ENCODE measurements at regions not wholly inside any gene's neighbourhood (a gene's known extent, or its start where the extent isn't known, plus 50 kb on each side); places are given as distances from the start of the nearest gene placed in this dataset.

- Histone ChIP-seq H3K4me3 (ENCODE audit: low read depth, low read length) (no peak overlapping the region), H3K27me3 (ENCODE audit: control insufficient read depth, insufficient read depth, low read length) (no peaks in the 10 kb centered on the region), H3K36me3 (ENCODE audit: control insufficient read depth, insufficient read depth, low read length) (no peaks in the 10 kb centered on the region)
- TF ChIP-seq CTCF (IDR thresholded peaks at IDR 0.05; ENCODE audit: insufficient read depth, low read length, severe bottlenecking): no peak
- FAIRE-seq: no peak
- DNase-seq (ENCODE audit: low read depth): no peak
Measured at GRCh38 chr3:67853520-67853919, 199.1 kb upstream of the SUCLG2 start.

- no peaks in the 10 kb centered on the region for H3K36me3 ChIP-seq (ENCODE audit: control insufficient read depth, insufficient read depth, low read length)
- FAIRE-seq (peak; percentile 28), DNase-seq (ENCODE audit: low read depth) (no peak)
- H3K4me3 ChIP-seq (ENCODE audit: low read depth, low read length): no peak overlapping the region
- no peak for TF ChIP-seq CTCF (IDR thresholded peaks at IDR 0.05; ENCODE audit: insufficient read depth, low read length, severe bottlenecking)
- no peaks in the 10 kb centered on the region for H3K27me3 ChIP-seq (ENCODE audit: control insufficient read depth, insufficient read depth, low read length)
Measured at GRCh38 chr3:67848299-67848698, 193.9 kb upstream of the SUCLG2 start.

GRCh38 chr3:67846166-67846565, 191.8 kb upstream of the SUCLG2 start:
- FAIRE-seq (no peak), DNase-seq (ENCODE audit: low read depth) (no peak)
- Histone ChIP-seq H3K36me3 (ENCODE audit: control insufficient read depth, insufficient read depth, low read length) (no peaks in the 10 kb centered on the region), H3K4me3 (ENCODE audit: low read depth, low read length) (no peak overlapping the region), H3K27me3 (ENCODE audit: control insufficient read depth, insufficient read depth, low read length) (no peaks in the 10 kb centered on the region)
- TF ChIP-seq CTCF (IDR thresholded peaks at IDR 0.05; ENCODE audit: insufficient read depth, low read length, severe bottlenecking): no peak

- TF ChIP-seq CTCF (IDR thresholded peaks at IDR 0.05; ENCODE audit: insufficient read depth, low read length, severe bottlenecking): no peak
- DNase-seq (ENCODE audit: low read depth) (peak; percentile 20), FAIRE-seq (no peak)
- H3K27me3 ChIP-seq (ENCODE audit: control insufficient read depth, insufficient read depth, low read length): no peaks in the 10 kb centered on the region
- H3K4me3 ChIP-seq (ENCODE audit: low read depth, low read length): no peak overlapping the region
- no peaks in the 10 kb centered on the region for H3K36me3 ChIP-seq (ENCODE audit: control insufficient read depth, insufficient read depth, low read length)
Measured at GRCh38 chr3:67832817-67833216, 178.4 kb upstream of the SUCLG2 start.

GRCh38 chr3:67831262-67831661, 176.8 kb upstream of the SUCLG2 start:
- Histone ChIP-seq H3K36me3 (ENCODE audit: control insufficient read depth, insufficient read depth, low read length) (no peaks in the 10 kb centered on the region), H3K4me3 (ENCODE audit: low read depth, low read length) (no peak overlapping the region), H3K27me3 (ENCODE audit: control insufficient read depth, insufficient read depth, low read length) (no peaks in the 10 kb centered on the region)
- TF ChIP-seq CTCF (IDR thresholded peaks at IDR 0.05; ENCODE audit: insufficient read depth, low read length, severe bottlenecking): no peak
- FAIRE-seq (no peak), DNase-seq (ENCODE audit: low read depth) (no peak)

GRCh38 chr3:67828486-67829010, 174.1 kb upstream of the SUCLG2 start:
- no peaks in the 10 kb centered on the region for H3K36me3 ChIP-seq (ENCODE audit: control insufficient read depth, insufficient read depth, low read length)
- H3K27me3 ChIP-seq (ENCODE audit: control insufficient read depth, insufficient read depth, low read length): no peaks in the 10 kb centered on the region
- TF ChIP-seq CTCF (IDR thresholded peaks at IDR 0.05; ENCODE audit: insufficient read depth, low read length, severe bottlenecking): no peak
- no peak for FAIRE-seq
- no peak overlapping the region for H3K4me3 ChIP-seq (ENCODE audit: low read depth, low read length)
- no peak for DNase-seq (ENCODE audit: low read depth)
